T47D (cell line): ENCODE measurements at regions not wholly inside any gene's neighbourhood (a gene's known extent, or its start where the extent isn't known, plus 50 kb on each side); places are given as distances from the start of the nearest gene placed in this dataset.
A peak's percentile ranks its signal among the peaks of the same experiment; 100 is the strongest.

Experiments used
- DNase-seq, 2 experiments: peaks; one replicate each; pipeline versions ENCODE4 v3.0.0 to v3.0.0-alpha.2; 2011 to 2012; ENCODE audit warnings: low read depth in 1 of 2, low spot score in 1 of 2
- JUND ChIP-seq: IDR thresholded peaks from 2 replicates; pipeline ENCODE4 v1.6.1; 2012; ENCODE audit warnings: low read depth
- in situ Hi-C: cut with HindIII; loops from 2 replicates; pipeline ENCODE4 v1.10.0; 2016; ENCODE audit warnings: low sequenced_read_pairs, low pct_unique_long_range_greater_than_20kb

- TF ChIP-seq JUND: no peak
- in situ Hi-C loops: no loop called here
- DNase-seq: no peak
Observed at GRCh38 chr4:17094159-17094875, 195.9 kb upstream of the LDB2 start.

GRCh38 chr4:17093481-17093880, 195.0 kb upstream of the LDB2 start:
- no peak for TF ChIP-seq JUND
- no peak for DNase-seq
- in situ Hi-C loops: no loop called here

GRCh38 chr4:17092736-17093437, 194.4 kb upstream of the LDB2 start:
- TF ChIP-seq JUND: no peak
- DNase-seq: no peak
- in situ Hi-C loops: no loop called here

GRCh38 chr4:17091104-17091503, 192.7 kb upstream of the LDB2 start:
- TF ChIP-seq JUND: no peak
- in situ Hi-C loops: no loop called here
- no peak for DNase-seq

GRCh38 chr4:17090063-17090462, 191.6 kb upstream of the LDB2 start:
- TF ChIP-seq JUND: no peak
- no peak for DNase-seq
- in situ Hi-C loops: no loop called here

GRCh38 chr4:17085416-17085815, 187.0 kb upstream of the LDB2 start:
- in situ Hi-C loops: no loop called here
- no peak for TF ChIP-seq JUND
- no peak for DNase-seq

GRCh38 chr4:17082186-17082585, 183.7 kb upstream of the LDB2 start:
- no peak for DNase-seq
- in situ Hi-C loops: no loop called here
- TF ChIP-seq JUND: no peak

GRCh38 chr4:17081179-17081578, 182.7 kb upstream of the LDB2 start:
- no peak for TF ChIP-seq JUND
- in situ Hi-C loops: no loop called here
- no peak for DNase-seq

- in situ Hi-C loops: no loop called here
- DNase-seq: no peak
- no peak for TF ChIP-seq JUND
Observed at GRCh38 chr4:17077105-17077504, 178.7 kb upstream of the LDB2 start.

- TF ChIP-seq JUND: no peak
- no peak for DNase-seq
- in situ Hi-C loops: no loop called here
Observed at GRCh38 chr4:17072483-17072882, 174.0 kb upstream of the LDB2 start.

- no peak for TF ChIP-seq JUND
- in situ Hi-C loops: no loop called here
Observed at GRCh38 chr4:17068891-17069290, 170.4 kb upstream of the LDB2 start.

GRCh38 chr4:17068392-17068791, 169.9 kb upstream of the LDB2 start:
- no peak for TF ChIP-seq JUND
- no peak for DNase-seq
- in situ Hi-C loops: no loop called here

More at GRCh38 chr4:17068891-17069290, 170.4 kb upstream of the LDB2 start:
- DNase-seq: no peak

- peak in 1 of 2 experiments; percentile 1 for DNase-seq
- in situ Hi-C loops: no loop called here
- no peak for TF ChIP-seq JUND
Observed at GRCh38 chr4:17066972-17067371, 168.5 kb upstream of the LDB2 start.

- in situ Hi-C loops: no loop called here
- no peak for DNase-seq
- TF ChIP-seq JUND: no peak
Observed at GRCh38 chr4:17066236-17066635, 167.8 kb upstream of the LDB2 start.
